HepG2 (cell line): ENCODE measurements at regions not wholly inside any gene's neighbourhood (a gene's known extent, or its start where the extent isn't known, plus 50 kb on each side); places are given as distances from the start of the nearest gene placed in this dataset.

Source experiments
- CEBPG ChIP-seq: IDR thresholded peaks from 2 replicates; pipeline ENCODE4 v1.6.1; 2016
- CREM ChIP-seq, 2 experiments: sonication (generic) in 1 of 2; formaldehyde crosslinking in 1 of 2; IDR thresholded peaks; 2 replicates each; pipeline versions ENCODE4 v1.4.0 to v1.6.1; 2016 to 2020; ENCODE audit warnings: antibody characterized with exemption in 1 of 2, mild to moderate bottlenecking in 1 of 2, missing genetic modification reagents in 1 of 2
- CTCF ChIP-seq: sonication (generic); formaldehyde crosslinking; IDR thresholded peaks from 2 replicates; pipeline ENCODE4 v1.5.0; 2020; ENCODE audit warnings: mild to moderate bottlenecking, missing genetic modification reagents, moderate library complexity
- MEF2D ChIP-seq: sonication (generic); formaldehyde crosslinking; IDR thresholded peaks from 2 replicates; pipeline ENCODE4 v1.5.1; 2020; ENCODE audit warnings: mild to moderate bottlenecking, missing genetic modification reagents
- RXRB ChIP-seq: IDR thresholded peaks from 2 replicates; pipeline ENCODE4 v1.6.1; 2016; ENCODE audit warnings: borderline replicate concordance, missing genetic modification reagents, missing compliant biosample characterization
- TIGD3 ChIP-seq: sonication (generic); formaldehyde crosslinking; IDR thresholded peaks from 2 replicates; pipeline ENCODE4 v1.5.1; 2020; ENCODE audit warnings: mild to moderate bottlenecking, missing genetic modification reagents, borderline replicate concordance
- TRIM22 ChIP-seq: fragments of 450-650 bp; IDR thresholded peaks from 2 replicates; pipeline ENCODE4 v1.6.1; 2017
- ZGPAT ChIP-seq: IDR thresholded peaks from 2 replicates; pipeline ENCODE4 v1.6.1; 2016; ENCODE audit warnings: mild to moderate bottlenecking
- ZKSCAN1 ChIP-seq: fragments of 150-350 bp; IDR thresholded peaks from 2 replicates; pipeline ENCODE4 v1.6.1; 2014; ENCODE audit warnings: low read length
- ZMYM2 ChIP-seq: sonication (generic); formaldehyde crosslinking; IDR thresholded peaks from 2 replicates; pipeline ENCODE4 v1.8.0; 2022; ENCODE audit warnings: mild to moderate bottlenecking, missing genetic modification reagents
- ZNF44 ChIP-seq: sonication (generic); formaldehyde crosslinking; IDR thresholded peaks from 2 replicates; pipeline ENCODE4 v1.5.1; 2020; ENCODE audit warnings: mild to moderate bottlenecking, missing genetic modification reagents
- ZNF609 ChIP-seq: sonication (generic); formaldehyde crosslinking; IDR thresholded peaks from 2 replicates; pipeline ENCODE4 v1.4.0; 2020; ENCODE audit warnings: mild to moderate bottlenecking, missing genetic modification reagents, borderline replicate concordance
- ZNF780A ChIP-seq: sonication (generic); formaldehyde crosslinking; IDR thresholded peaks from 2 replicates; pipeline ENCODE4 v1.8.0; 2022; ENCODE audit warnings: mild to moderate bottlenecking, missing genetic modification reagents, moderate library complexity
- ZNF792 ChIP-seq: IDR thresholded peaks from 2 replicates; pipeline ENCODE4 v1.6.1; 2016

GRCh38 chr10:9214618-9215017 is 1160.1 kb downstream of the GATA3 start:
- TF ChIP-seq ZGPAT (no peak), ZNF780A (CRISPR knock-in tag) (no peak), TRIM22 (no peak), ZNF44 (CRISPR knock-in tag) (no peak), ZKSCAN1 (no peak), CTCF (CRISPR knock-in tag) (no peak), ZMYM2 (CRISPR knock-in tag) (no peak), CREM (IDR thresholded peaks at IDR 0.05) (no peak), CREM (CRISPR knock-in tag; IDR thresholded peaks at IDR 0.05) (no peak), MEF2D (no peak), RXRB (CRISPR knock-in tag) (no peak), ZNF792 (CRISPR knock-in tag) (no peak), CEBPG (no peak), ZNF609 (CRISPR knock-in tag) (no peak), TIGD3 (CRISPR knock-in tag) (no peak)
